ENCODE measurements at regions not wholly inside any gene's neighbourhood (a gene's known extent, or its start where the extent isn't known, plus 50 kb on each side); places are given as distances from the start of the nearest gene placed in this dataset.

- no peaks in the 10 kb centered on the region for H3K4me1 Mint-ChIP-seq
- Histone ChIP-seq H3K36me3 (ENCODE audit: insufficient read depth) (0 out of 2 replicates have a peak, but pooled peaks cover 5% of the 10 kb centered on the region), H3K4me1 (ENCODE audit: insufficient read depth) (no peaks in the 10 kb centered on the region), H3K9me2 (ENCODE audit: insufficient read depth) (peaks cover 8% of the 10 kb centered on the region), H4K20me1 (replicated peaks; ENCODE audit: insufficient read depth) (no peaks in the 10 kb centered on the region), H2AFZ (no peak overlapping the region), H3K4me2 (no peak overlapping the region), H3F3A (replicated peaks; ENCODE audit: low read depth) (no peaks in the 10 kb centered on the region), H3K4me3 (no peak overlapping the region), H3K79me2 (replicated peaks; ENCODE audit: insufficient read depth) (no peaks in the 10 kb centered on the region), H3K27ac (ENCODE audit: low read depth) (no peak overlapping the region), H3K27me3 (ENCODE audit: insufficient read depth) (no peaks in the 10 kb centered on the region)
- peaks cover 22% of the 10 kb centered on the region for H3K9me3 Mint-ChIP-seq
- ATAC-seq (no peak), DNase-seq (ENCODE audit: low spot score) (no peak)
- no peaks in the 10 kb centered on the region for H3K27me3 Mint-ChIP-seq (ENCODE audit: insufficient read depth, low read depth, poor library complexity)
- no peak for TF ChIP-seq CTCF (conservative IDR thresholded peaks at IDR 0.05; ENCODE audit: low read depth in 2 of 2)
- TF ChIP-seq REST (IDR thresholded peaks at IDR 0.05; ENCODE audit: unreplicated experiment) = no peak
- TF ChIP-seq STAT1 (IDR thresholded peaks at IDR 0.05; ENCODE audit: unreplicated experiment) = no peak
- no peak for TF ChIP-seq EZH2phosphoT487 (IDR thresholded peaks at IDR 0.05; ENCODE audit: unreplicated experiment)
- no peak for TF ChIP-seq ETS1 (IDR thresholded peaks at IDR 0.05)
- no peak for TF ChIP-seq NANOG (IDR thresholded peaks at IDR 0.05; ENCODE audit: borderline replicate concordance)
- no peak for TF ChIP-seq ZNF462 (CRISPR knock-in tag; IDR thresholded peaks at IDR 0.05)
- TF ChIP-seq ZNF114 (CRISPR knock-in tag; IDR thresholded peaks at IDR 0.05) = no peak
- TF ChIP-seq ZNF331 (CRISPR knock-in tag; IDR thresholded peaks at IDR 0.05; ENCODE audit: low read depth) = no peak
- TF ChIP-seq POLR2AphosphoS5 (IDR thresholded peaks at IDR 0.05; ENCODE audit: low read depth) = no peak
- TF ChIP-seq CREB1 (CRISPR knock-in tag; IDR thresholded peaks at IDR 0.05; ENCODE audit: low read depth) = no peak
- TF ChIP-seq EZH2 (IDR thresholded peaks at IDR 0.05; ENCODE audit: low read depth, unreplicated experiment) = no peak
- TF ChIP-seq JUNB (IDR thresholded peaks at IDR 0.05; ENCODE audit: unreplicated experiment) = no peak
- H3K27ac Mint-ChIP-seq = no peak overlapping the region
- no peak overlapping the region for H3K4me3 Mint-ChIP-seq
- H3K36me3 Mint-ChIP-seq (ENCODE audit: low read depth) = peaks cover 10% of the 10 kb centered on the region; the same call in 2 of the 3 replicates
These were observed 81.9 kb upstream of the SERPINE2 start for GRCh38 chr2:224120986-224121385.
